HG02943 (cell line): ENCODE measurements at regions not wholly inside any gene's neighbourhood (a gene's known extent, or its start where the extent isn't known, plus 50 kb on each side); places are given as distances from the start of the nearest gene placed in this dataset.

Experiments used
- ATAC-seq: cut with Tn5 transposase; IDR thresholded peaks from one replicate; pipeline ENCODE4 v1.9.1; 2021; ENCODE audit warnings: mild to moderate bottlenecking, low read depth, moderate library complexity; ENCODE audit not compliant: unreplicated experiment

- no peak for ATAC-seq
Observed at GRCh38 chr1:195591917-195592672, 1016.1 kb downstream of the KCNT2 start.

- no peak for ATAC-seq
Observed at GRCh38 chr1:195590649-195591048, 1017.6 kb downstream of the KCNT2 start.

- ATAC-seq, result no peak
Observed at GRCh38 chr1:195584870-195585624, 1023.2 kb downstream of the KCNT2 start.

- no peak for ATAC-seq
Observed at GRCh38 chr1:195580988-195581387, 1027.3 kb downstream of the KCNT2 start.

GRCh38 chr1:195577748-195578147, 1030.5 kb downstream of the KCNT2 start:
- ATAC-seq, result no peak

GRCh38 chr1:195576641-195577040, 1031.6 kb downstream of the KCNT2 start:
- ATAC-seq, result no peak

- no peak for ATAC-seq
Observed at GRCh38 chr1:195574511-195574910, 1033.7 kb downstream of the KCNT2 start.

- no peak for ATAC-seq
Observed at GRCh38 chr1:195569934-195570333, 1038.3 kb downstream of the KCNT2 start.

- no peak for ATAC-seq
Observed at GRCh38 chr1:195568389-195568788, 1039.9 kb downstream of the KCNT2 start.

- ATAC-seq, result no peak
Observed at GRCh38 chr1:195562074-195562473, 1046.2 kb downstream of the KCNT2 start.

GRCh38 chr1:195550071-195550862, 1058.0 kb downstream of the KCNT2 start:
- ATAC-seq, result no peak

- ATAC-seq, result no peak
Observed at GRCh38 chr1:195530961-195531360, 1077.3 kb downstream of the KCNT2 start.

GRCh38 chr1:195529881-195530280, 1078.4 kb downstream of the KCNT2 start:
- ATAC-seq, result no peak

GRCh38 chr1:195520757-195521156, 1087.5 kb downstream of the KCNT2 start:
- ATAC-seq, result no peak

- ATAC-seq, result no peak
Observed at GRCh38 chr1:195516036-195516435, 1092.2 kb downstream of the KCNT2 start.

- ATAC-seq, result no peak
Observed at GRCh38 chr1:195511501-195511900, 1096.7 kb downstream of the KCNT2 start.

GRCh38 chr1:195501118-195501517, 1107.1 kb downstream of the KCNT2 start:
- no peak for ATAC-seq

- ATAC-seq, result no peak
Observed at GRCh38 chr1:195495720-195496635, 1112.3 kb downstream of the KCNT2 start.

- ATAC-seq, result no peak
Observed at GRCh38 chr1:195482137-195482536, 1126.1 kb downstream of the KCNT2 start.

- ATAC-seq, result no peak
Observed at GRCh38 chr1:195481293-195481692, 1126.9 kb downstream of the KCNT2 start.
